ENCODE measurements at regions not wholly inside any gene's neighbourhood (a gene's known extent, or its start where the extent isn't known, plus 50 kb on each side); places are given as distances from the start of the nearest gene placed in this dataset.
A peak's percentile ranks its signal among the peaks of the same experiment; 100 is the strongest.

DNA sequence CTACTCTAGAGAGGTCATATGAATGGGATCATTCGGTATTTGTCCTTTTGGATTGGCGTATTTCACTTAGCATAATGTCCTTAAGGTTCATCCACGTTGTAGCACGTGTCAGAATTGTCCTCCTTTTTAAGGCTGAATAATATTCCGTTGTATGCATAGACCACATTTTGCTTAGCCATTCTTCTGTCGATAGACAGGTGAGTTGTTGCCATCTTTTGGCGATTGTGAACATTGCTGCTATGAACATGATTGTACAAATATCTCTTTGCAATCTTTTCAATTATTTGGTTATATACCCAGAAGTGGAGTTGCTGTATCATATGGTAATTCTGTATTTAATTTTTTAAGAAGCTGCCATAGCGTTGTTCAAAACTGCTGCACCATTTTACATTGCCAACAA lies 52.4 kb upstream of the GOLGA8J start:
- Histone ChIP-seq H3K9ac (ENCODE audit: low read length) (no peak overlapping the region), H3K79me2 (ENCODE audit: insufficient read depth, low read length) (no peaks in the 10 kb centered on the region), H3K4me3 (ENCODE audit: low read depth, low read length, poor library complexity, severe bottlenecking) (no peak overlapping the region), H3K27ac (ENCODE audit: low read depth, low read length, poor library complexity, severe bottlenecking) (no peak overlapping the region), H2AFZ (ENCODE audit: low read length) (no peak overlapping the region), H3K9me2 (ENCODE audit: low read depth, low read length) (no peaks in the 10 kb centered on the region), H3K27me3 (ENCODE audit: insufficient read depth, low read length) (no peaks in the 10 kb centered on the region), H3F3A (ENCODE audit: insufficient read depth, low read length) (no peaks in the 10 kb centered on the region), H3K36me3 (ENCODE audit: insufficient read depth, low read length) (no peaks in the 10 kb centered on the region), H4K20me1 (ENCODE audit: insufficient read depth, low read length) (no peaks in the 10 kb centered on the region), H3K4me1 (ENCODE audit: insufficient read depth, low read length, severe bottlenecking) (no peaks in the 10 kb centered on the region), H3K9me3 (ENCODE audit: low read length) (no peaks in the 10 kb centered on the region), H3K4me2 (ENCODE audit: low read length) (no peak overlapping the region)
- TF ChIP-seq, protein P1, sequence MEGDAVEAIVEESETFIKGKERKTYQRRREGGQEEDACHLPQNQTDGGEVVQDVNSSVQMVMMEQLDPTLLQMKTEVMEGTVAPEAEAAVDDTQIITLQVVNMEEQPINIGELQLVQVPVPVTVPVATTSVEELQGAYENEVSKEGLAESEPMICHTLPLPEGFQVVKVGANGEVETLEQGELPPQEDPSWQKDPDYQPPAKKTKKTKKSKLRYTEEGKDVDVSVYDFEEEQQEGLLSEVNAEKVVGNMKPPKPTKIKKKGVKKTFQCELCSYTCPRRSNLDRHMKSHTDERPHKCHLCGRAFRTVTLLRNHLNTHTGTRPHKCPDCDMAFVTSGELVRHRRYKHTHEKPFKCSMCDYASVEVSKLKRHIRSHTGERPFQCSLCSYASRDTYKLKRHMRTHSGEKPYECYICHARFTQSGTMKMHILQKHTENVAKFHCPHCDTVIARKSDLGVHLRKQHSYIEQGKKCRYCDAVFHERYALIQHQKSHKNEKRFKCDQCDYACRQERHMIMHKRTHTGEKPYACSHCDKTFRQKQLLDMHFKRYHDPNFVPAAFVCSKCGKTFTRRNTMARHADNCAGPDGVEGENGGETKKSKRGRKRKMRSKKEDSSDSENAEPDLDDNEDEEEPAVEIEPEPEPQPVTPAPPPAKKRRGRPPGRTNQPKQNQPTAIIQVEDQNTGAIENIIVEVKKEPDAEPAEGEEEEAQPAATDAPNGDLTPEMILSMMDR (IDR thresholded peaks at IDR 0.05; ENCODE audit: low read length): peak; percentile 9; the same call in 1 of the 2 replicates
- no peak for TF ChIP-seq EZH2 (IDR thresholded peaks at IDR 0.05; ENCODE audit: borderline replicate concordance, low read length)

DNA sequence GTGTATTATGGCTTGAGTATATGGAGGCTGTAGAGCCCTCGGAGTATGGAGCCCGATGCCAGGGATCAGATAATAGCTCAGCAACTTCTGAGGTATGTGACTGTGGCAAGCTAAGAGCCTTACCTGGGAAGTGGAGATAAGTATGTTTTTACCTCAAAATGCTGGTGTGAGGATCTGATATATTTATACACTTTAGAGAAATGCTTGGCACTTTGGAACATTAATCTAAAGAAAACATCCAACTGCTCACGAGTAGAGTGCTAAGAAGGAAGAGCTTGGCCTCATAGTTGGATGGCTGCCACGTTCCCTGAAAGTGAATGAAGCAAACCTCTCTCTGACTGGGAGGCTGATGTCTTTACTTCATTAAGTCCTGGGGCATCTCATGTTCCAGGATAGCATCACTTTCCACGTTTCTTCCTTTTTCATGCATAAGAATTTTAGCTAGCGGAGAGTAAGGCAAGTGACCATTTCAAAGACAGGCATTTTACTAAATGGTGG lies 58.9 kb upstream of the GOLGA8J start:
- Histone ChIP-seq H3K9ac (ENCODE audit: low read length) (no peak overlapping the region), H3K4me1 (ENCODE audit: insufficient read depth, low read length, severe bottlenecking) (no peaks in the 10 kb centered on the region), H3K27me3 (ENCODE audit: insufficient read depth, low read length) (no peaks in the 10 kb centered on the region), H3K9me2 (ENCODE audit: low read depth, low read length) (no peaks in the 10 kb centered on the region), H3K9me3 (ENCODE audit: low read length) (no peaks in the 10 kb centered on the region), H2AFZ (ENCODE audit: low read length) (no peak overlapping the region), H3K79me2 (ENCODE audit: insufficient read depth, low read length) (no peaks in the 10 kb centered on the region), H3F3A (ENCODE audit: insufficient read depth, low read length) (no peaks in the 10 kb centered on the region), H3K4me2 (ENCODE audit: low read length) (no peak overlapping the region), H3K27ac (ENCODE audit: low read depth, low read length, poor library complexity, severe bottlenecking) (no peak overlapping the region), H3K36me3 (ENCODE audit: insufficient read depth, low read length) (no peaks in the 10 kb centered on the region), H4K20me1 (ENCODE audit: insufficient read depth, low read length) (no peaks in the 10 kb centered on the region), H3K4me3 (ENCODE audit: low read depth, low read length, poor library complexity, severe bottlenecking) (no peak overlapping the region)
- TF ChIP-seq, protein P1 (IDR thresholded peaks at IDR 0.05; ENCODE audit: low read length): no peak
- TF ChIP-seq EZH2 (IDR thresholded peaks at IDR 0.05; ENCODE audit: borderline replicate concordance, low read length): no peak

DNA sequence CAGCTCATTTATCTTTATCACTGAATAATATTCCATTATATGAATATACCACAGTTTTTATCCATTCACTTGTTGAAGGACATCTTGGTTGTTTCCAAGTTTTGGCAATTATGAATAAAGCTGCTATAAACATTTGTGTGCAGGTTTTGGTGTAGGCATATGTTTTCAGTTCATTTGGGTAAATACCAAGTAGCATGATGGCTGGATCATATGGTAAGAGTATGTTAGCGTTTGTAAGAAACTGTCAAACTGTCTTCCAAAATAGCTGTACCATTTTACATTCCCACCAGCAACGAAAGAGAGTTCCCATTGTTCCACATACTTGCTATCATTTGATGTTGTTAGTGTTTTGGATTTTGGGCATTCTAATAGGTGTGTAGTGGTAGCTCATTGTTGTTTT lies 72.0 kb upstream of the GOLGA8J start:
- H2AFZ ChIP-seq (ENCODE audit: low read length): no peak overlapping the region
- H3K79me2 ChIP-seq (ENCODE audit: insufficient read depth, low read length): no peaks in the 10 kb centered on the region
- no peaks in the 10 kb centered on the region for H3F3A ChIP-seq (ENCODE audit: insufficient read depth, low read length)
- no peaks in the 10 kb centered on the region for H3K4me1 ChIP-seq (ENCODE audit: insufficient read depth, low read length, severe bottlenecking)
- H3K4me3 ChIP-seq (ENCODE audit: low read depth, low read length, poor library complexity, severe bottlenecking): no peak overlapping the region
- no peak overlapping the region for H3K27ac ChIP-seq (ENCODE audit: low read depth, low read length, poor library complexity, severe bottlenecking)
- no peaks in the 10 kb centered on the region for H4K20me1 ChIP-seq (ENCODE audit: insufficient read depth, low read length)
- H3K9me3 ChIP-seq (ENCODE audit: low read length): no peaks in the 10 kb centered on the region
- H3K27me3 ChIP-seq (ENCODE audit: insufficient read depth, low read length): no peaks in the 10 kb centered on the region
- H3K4me2 ChIP-seq (ENCODE audit: low read length): no peak overlapping the region
- no peaks in the 10 kb centered on the region for H3K36me3 ChIP-seq (ENCODE audit: insufficient read depth, low read length)
- H3K9ac ChIP-seq (ENCODE audit: low read length): no peak overlapping the region
- no peaks in the 10 kb centered on the region for H3K9me2 ChIP-seq (ENCODE audit: low read depth, low read length)
- TF ChIP-seq, protein P1 (IDR thresholded peaks at IDR 0.05; ENCODE audit: low read length): no peak
